ENCODE measurements at regions not wholly inside any gene's neighbourhood (a gene's known extent, or its start where the extent isn't known, plus 50 kb on each side); places are given as distances from the start of the nearest gene placed in this dataset.
"Not testable (repeated sequence)": the region's sequence is repeated elsewhere in the genome, so short reads cannot be mapped to it uniquely, and the experiment has no call there.

DNA sequence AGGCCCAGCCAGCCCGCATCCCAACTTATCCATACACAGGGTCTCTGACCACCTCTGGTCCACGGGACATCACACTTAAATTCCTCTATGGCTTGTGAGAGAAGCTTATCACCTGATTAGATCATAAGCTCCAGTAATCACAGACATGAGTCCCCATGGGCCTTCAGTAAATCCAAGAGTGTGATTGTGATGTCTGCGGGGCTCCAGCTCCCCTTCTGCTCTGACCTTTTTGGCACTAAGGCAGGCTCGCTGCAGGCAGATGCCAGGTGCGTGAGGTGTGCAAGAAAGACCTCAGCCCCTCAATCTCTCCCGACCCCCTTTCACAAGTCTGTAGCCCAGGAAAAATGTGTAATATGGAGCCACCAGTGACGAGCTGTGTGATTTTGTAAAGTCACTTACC is 127.6 kb upstream of the DUSP22 start:
- Histone ChIP-seq H3K9me3 (ENCODE audit: low read depth, low read length) (no peaks in the 10 kb centered on the region), H3K27ac (no peak overlapping the region)
- TF ChIP-seq FOXP2 (optimal IDR thresholded peaks at IDR 0.05; ENCODE audit: control extremely low read depth, extremely low read length, insufficient read depth) (no peak), POLR2AphosphoS5 (IDR thresholded peaks at IDR 0.05; ENCODE audit: borderline replicate concordance, low read depth, low read length) (no peak), EZH2 (IDR thresholded peaks at IDR 0.05) (no peak)

GRCh38 chr6:165263-165662 is 127.0 kb upstream of the DUSP22 start:
- no peaks in the 10 kb centered on the region for H3K9me3 ChIP-seq (ENCODE audit: low read depth, low read length)
- TF ChIP-seq FOXP2 (optimal IDR thresholded peaks at IDR 0.05; ENCODE audit: control extremely low read depth, extremely low read length, insufficient read depth), result no peak
- no peak for TF ChIP-seq POLR2AphosphoS5 (IDR thresholded peaks at IDR 0.05; ENCODE audit: borderline replicate concordance, low read depth, low read length)
- no peak for TF ChIP-seq EZH2 (IDR thresholded peaks at IDR 0.05)
- H3K27ac ChIP-seq, result no peak overlapping the region
- H3K4me3 ChIP-seq, result no peak overlapping the region
- no peak overlapping the region for H3K9ac ChIP-seq (ENCODE audit: insufficient read length)
- no peaks in the 10 kb centered on the region for H3K36me3 ChIP-seq (ENCODE audit: insufficient read depth, low read length)
- DNase-seq (ENCODE audit: low read depth, low spot score), result no peak

More for the DNA sequence above, 127.6 kb upstream of the DUSP22 start:
- Histone ChIP-seq H3K36me3 (ENCODE audit: insufficient read depth, low read length) (no peaks in the 10 kb centered on the region), H3K9ac (ENCODE audit: insufficient read length) (no peak overlapping the region), H3K4me3 (no peak overlapping the region)
- DNase-seq (ENCODE audit: low read depth, low spot score), result no peak

DNA sequence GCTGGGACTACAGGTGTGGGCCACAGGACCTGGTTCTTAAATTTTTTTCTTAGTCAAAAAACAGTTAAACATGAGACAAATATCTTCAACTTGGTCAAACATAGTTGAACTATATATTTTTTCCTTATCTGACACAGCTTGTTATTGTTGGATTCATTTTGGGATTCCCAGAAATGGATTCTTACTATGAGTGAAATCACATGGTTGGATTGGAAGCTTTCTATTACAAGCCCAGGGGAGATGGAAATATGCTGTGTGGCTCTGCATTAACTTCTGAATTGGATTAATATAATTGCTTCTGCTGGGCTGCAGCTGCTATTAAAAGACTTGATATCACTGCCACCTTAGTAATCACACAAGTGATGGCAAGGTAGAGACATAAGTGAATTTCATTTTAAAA is 126.4 kb upstream of the DUSP22 start:
- TF ChIP-seq POLR2AphosphoS5 (IDR thresholded peaks at IDR 0.05; ENCODE audit: borderline replicate concordance, low read depth, low read length) (no peak), FOXP2 (optimal IDR thresholded peaks at IDR 0.05; ENCODE audit: control extremely low read depth, extremely low read length, insufficient read depth) (no peak), EZH2 (IDR thresholded peaks at IDR 0.05) (no peak)
- H3K9me3 ChIP-seq (ENCODE audit: low read depth, low read length), result no peaks in the 10 kb centered on the region
- no peak overlapping the region for H3K27ac ChIP-seq
- no peaks in the 10 kb centered on the region for H3K36me3 ChIP-seq (ENCODE audit: insufficient read depth, low read length)
- no peak for DNase-seq (ENCODE audit: low read depth, low spot score)
- H3K4me3 ChIP-seq, result no peak overlapping the region
- no peak overlapping the region for H3K9ac ChIP-seq (ENCODE audit: insufficient read length)

GRCh38 chr6:168865-169455 is 123.3 kb upstream of the DUSP22 start:
- no peak overlapping the region for H3K27ac ChIP-seq
- no peaks in the 10 kb centered on the region for H3K36me3 ChIP-seq (ENCODE audit: insufficient read depth, low read length)
- no peak for TF ChIP-seq EZH2 (IDR thresholded peaks at IDR 0.05)
- no peak for TF ChIP-seq POLR2AphosphoS5 (IDR thresholded peaks at IDR 0.05; ENCODE audit: borderline replicate concordance, low read depth, low read length)
- no peak for TF ChIP-seq FOXP2 (optimal IDR thresholded peaks at IDR 0.05; ENCODE audit: control extremely low read depth, extremely low read length, insufficient read depth)
- H3K9ac ChIP-seq (ENCODE audit: insufficient read length), result no peak overlapping the region
- no peaks in the 10 kb centered on the region for H3K9me3 ChIP-seq (ENCODE audit: low read depth, low read length)
- peak; percentile 55 for DNase-seq (ENCODE audit: low read depth, low spot score)
- no peak overlapping the region for H3K4me3 ChIP-seq

- H3K4me3 ChIP-seq, result no peak overlapping the region
- H3K9ac ChIP-seq (ENCODE audit: insufficient read length), result no peak overlapping the region
- TF ChIP-seq POLR2AphosphoS5 (IDR thresholded peaks at IDR 0.05; ENCODE audit: borderline replicate concordance, low read depth, low read length), result no peak
- no peak for TF ChIP-seq EZH2 (IDR thresholded peaks at IDR 0.05)
- TF ChIP-seq FOXP2 (optimal IDR thresholded peaks at IDR 0.05; ENCODE audit: control extremely low read depth, extremely low read length, insufficient read depth), result no peak
Observed at GRCh38 chr6:174036-174435, 118.3 kb upstream of the DUSP22 start.

GRCh38 chr6:175680-176079 is 116.6 kb upstream of the DUSP22 start:
- TF ChIP-seq POLR2AphosphoS5 (IDR thresholded peaks at IDR 0.05; ENCODE audit: borderline replicate concordance, low read depth, low read length) (no peak), FOXP2 (optimal IDR thresholded peaks at IDR 0.05; ENCODE audit: control extremely low read depth, extremely low read length, insufficient read depth) (no peak), EZH2 (IDR thresholded peaks at IDR 0.05) (no peak)
- H3K4me3 ChIP-seq, result no peak overlapping the region
- DNase-seq (ENCODE audit: low read depth, low spot score), result no peak
- no peak overlapping the region for H3K27ac ChIP-seq
- no peaks in the 10 kb centered on the region for H3K36me3 ChIP-seq (ENCODE audit: insufficient read depth, low read length)
- no peaks in the 10 kb centered on the region for H3K9me3 ChIP-seq (ENCODE audit: low read depth, low read length)
- no peak overlapping the region for H3K9ac ChIP-seq (ENCODE audit: insufficient read length)

More at GRCh38 chr6:174036-174435, 118.3 kb upstream of the DUSP22 start:
- Histone ChIP-seq H3K9me3 (ENCODE audit: low read depth, low read length) (no peaks in the 10 kb centered on the region), H3K36me3 (ENCODE audit: insufficient read depth, low read length) (no peaks in the 10 kb centered on the region), H3K27ac (no peak overlapping the region)
- no peak for DNase-seq (ENCODE audit: low read depth, low spot score)

- DNase-seq (ENCODE audit: low read depth, low spot score), result no peak
- H3K27ac ChIP-seq, result no peak overlapping the region
- H3K4me3 ChIP-seq, result no peak overlapping the region
- H3K9ac ChIP-seq (ENCODE audit: insufficient read length), result no peak overlapping the region
- no peaks in the 10 kb centered on the region for H3K9me3 ChIP-seq (ENCODE audit: low read depth, low read length)
- TF ChIP-seq POLR2AphosphoS5 (IDR thresholded peaks at IDR 0.05; ENCODE audit: borderline replicate concordance, low read depth, low read length) (no peak), FOXP2 (optimal IDR thresholded peaks at IDR 0.05; ENCODE audit: control extremely low read depth, extremely low read length, insufficient read depth) (no peak)
- no peaks in the 10 kb centered on the region for H3K36me3 ChIP-seq (ENCODE audit: insufficient read depth, low read length)
Observed at GRCh38 chr6:176766-177165, 115.5 kb upstream of the DUSP22 start.

- Histone ChIP-seq H3K9me3 (ENCODE audit: low read depth, low read length) (no peaks in the 10 kb centered on the region), H3K9ac (ENCODE audit: insufficient read length) (no peak overlapping the region), H3K36me3 (ENCODE audit: insufficient read depth, low read length) (no peaks in the 10 kb centered on the region), H3K4me3 (no peak overlapping the region), H3K27ac (no peak overlapping the region)
- DNase-seq (ENCODE audit: low read depth, low spot score), result no peak
- TF ChIP-seq POLR2AphosphoS5 (IDR thresholded peaks at IDR 0.05; ENCODE audit: borderline replicate concordance, low read depth, low read length) (no peak), EZH2 (IDR thresholded peaks at IDR 0.05) (no peak), FOXP2 (optimal IDR thresholded peaks at IDR 0.05; ENCODE audit: control extremely low read depth, extremely low read length, insufficient read depth) (no peak)
Observed at GRCh38 chr6:178119-178518, 114.2 kb upstream of the DUSP22 start.

- not testable (repeated sequence) for H3K27ac ChIP-seq; H3K9me3 ChIP-seq (ENCODE audit: low read depth, low read length); H3K36me3 ChIP-seq (ENCODE audit: insufficient read depth, low read length); DNase-seq (ENCODE audit: low read depth, low spot score); H3K4me3 ChIP-seq; H3K9ac ChIP-seq (ENCODE audit: insufficient read length)
Observed at GRCh38 chr6:178929-179328, 113.4 kb upstream of the DUSP22 start.

Measured in SK-N-MC (cell line).